Choroid plexus epithelial cell (primary cell): ENCODE measurements at regions not wholly inside any gene's neighbourhood (a gene's known extent, or its start where the extent isn't known, plus 50 kb on each side); places are given as distances from the start of the nearest gene placed in this dataset.

ENCODE experiments used
- DNase-seq: peaks from one replicate; pipeline ENCODE4 v3.0.0-alpha.2; 2010; ENCODE audit warnings: low read depth
- H3K4me3 ChIP-seq: 2 replicates; pipeline ENCODE4 v1.5.1; 2011; ENCODE audit warnings: low read depth, mild to moderate bottlenecking, control low read depth, low read length, moderate library complexity
- TF ChIP-seq, protein P1 (sequence below): conservative IDR thresholded peaks from 2 replicates; pipeline ENCODE4 v1.5.1; 2011; ENCODE audit warnings: low read depth, mild to moderate bottlenecking, control low read depth, inconsistent platforms, low read length, moderate library complexity

DNA sequence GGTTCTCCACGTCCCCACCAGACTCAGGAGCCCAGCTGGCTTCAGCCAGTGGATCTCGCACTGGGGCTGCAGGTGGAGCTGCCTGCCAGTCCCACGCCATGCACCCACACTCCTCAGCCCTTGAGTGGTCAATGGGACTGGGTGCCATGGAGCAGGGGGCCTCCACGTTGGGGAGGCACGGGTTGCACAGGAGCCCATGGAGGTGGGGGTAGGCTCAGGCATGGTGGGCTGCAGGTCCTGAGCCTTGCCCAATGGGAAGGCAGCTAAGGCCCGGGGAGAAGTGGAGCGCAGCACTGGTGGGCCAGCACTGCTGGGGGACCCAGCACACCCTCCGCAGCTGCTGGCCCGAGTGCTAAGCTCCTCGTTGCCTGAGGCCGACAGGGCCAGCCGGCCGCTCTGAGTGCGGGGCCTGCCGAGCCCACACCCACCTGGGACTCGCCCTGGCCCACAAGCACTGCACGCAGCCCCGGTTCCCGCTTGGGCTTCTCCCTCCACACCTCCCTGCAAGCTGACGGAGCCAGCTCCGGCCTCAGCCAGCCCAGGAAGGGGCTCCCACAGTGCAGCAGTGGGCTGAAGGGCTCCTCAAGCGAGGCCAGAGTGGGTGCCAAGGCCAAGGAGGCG, 258.5 kb upstream of the PDGFD start:
- H3K4me3 ChIP-seq: no peak overlapping the region
- no peak for DNase-seq
- TF ChIP-seq, protein P1, sequence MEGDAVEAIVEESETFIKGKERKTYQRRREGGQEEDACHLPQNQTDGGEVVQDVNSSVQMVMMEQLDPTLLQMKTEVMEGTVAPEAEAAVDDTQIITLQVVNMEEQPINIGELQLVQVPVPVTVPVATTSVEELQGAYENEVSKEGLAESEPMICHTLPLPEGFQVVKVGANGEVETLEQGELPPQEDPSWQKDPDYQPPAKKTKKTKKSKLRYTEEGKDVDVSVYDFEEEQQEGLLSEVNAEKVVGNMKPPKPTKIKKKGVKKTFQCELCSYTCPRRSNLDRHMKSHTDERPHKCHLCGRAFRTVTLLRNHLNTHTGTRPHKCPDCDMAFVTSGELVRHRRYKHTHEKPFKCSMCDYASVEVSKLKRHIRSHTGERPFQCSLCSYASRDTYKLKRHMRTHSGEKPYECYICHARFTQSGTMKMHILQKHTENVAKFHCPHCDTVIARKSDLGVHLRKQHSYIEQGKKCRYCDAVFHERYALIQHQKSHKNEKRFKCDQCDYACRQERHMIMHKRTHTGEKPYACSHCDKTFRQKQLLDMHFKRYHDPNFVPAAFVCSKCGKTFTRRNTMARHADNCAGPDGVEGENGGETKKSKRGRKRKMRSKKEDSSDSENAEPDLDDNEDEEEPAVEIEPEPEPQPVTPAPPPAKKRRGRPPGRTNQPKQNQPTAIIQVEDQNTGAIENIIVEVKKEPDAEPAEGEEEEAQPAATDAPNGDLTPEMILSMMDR: no peak

DNA sequence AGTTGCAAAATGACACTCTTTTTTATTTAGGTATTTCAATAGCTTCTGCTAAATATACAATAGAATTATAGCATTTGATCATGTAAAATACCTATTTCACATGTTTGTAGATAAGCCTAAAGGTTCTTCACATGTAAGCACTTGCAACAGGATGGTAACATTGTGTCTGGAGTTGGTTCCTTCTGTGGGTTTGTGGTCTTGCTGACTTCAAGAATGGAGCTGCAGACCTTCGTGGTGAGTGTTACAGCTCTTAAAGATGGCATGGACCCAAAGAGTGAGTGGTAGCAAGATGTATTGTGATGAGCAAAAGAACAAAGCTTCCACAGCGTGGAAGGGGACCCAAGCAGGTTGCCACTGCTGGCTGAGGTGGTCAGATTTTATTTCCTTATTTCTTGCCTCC, 246.4 kb upstream of the PDGFD start:
- TF ChIP-seq, protein P1: no peak
- DNase-seq: no peak
- no peak overlapping the region for H3K4me3 ChIP-seq

DNA sequence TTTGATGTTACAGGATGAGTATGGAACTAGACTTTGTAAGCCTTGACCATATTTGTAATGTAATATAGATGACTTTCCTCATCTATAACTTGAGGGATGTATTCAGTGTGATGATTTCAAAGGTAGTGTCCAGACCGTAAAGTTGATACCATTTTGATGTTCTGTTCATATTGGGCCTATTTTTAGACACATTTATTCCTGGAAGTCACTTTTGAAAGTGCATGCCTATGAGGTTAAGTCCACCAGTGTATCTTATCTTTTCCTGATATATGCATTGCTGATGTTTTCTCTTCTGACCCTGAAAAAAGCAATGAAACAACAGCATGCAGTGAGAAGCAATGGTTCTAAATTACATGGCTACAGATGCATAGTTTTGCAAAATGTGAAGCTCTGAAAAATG, 244.7 kb upstream of the PDGFD start:
- TF ChIP-seq, protein P1: no peak
- no peak overlapping the region for H3K4me3 ChIP-seq
- DNase-seq: no peak

DNA sequence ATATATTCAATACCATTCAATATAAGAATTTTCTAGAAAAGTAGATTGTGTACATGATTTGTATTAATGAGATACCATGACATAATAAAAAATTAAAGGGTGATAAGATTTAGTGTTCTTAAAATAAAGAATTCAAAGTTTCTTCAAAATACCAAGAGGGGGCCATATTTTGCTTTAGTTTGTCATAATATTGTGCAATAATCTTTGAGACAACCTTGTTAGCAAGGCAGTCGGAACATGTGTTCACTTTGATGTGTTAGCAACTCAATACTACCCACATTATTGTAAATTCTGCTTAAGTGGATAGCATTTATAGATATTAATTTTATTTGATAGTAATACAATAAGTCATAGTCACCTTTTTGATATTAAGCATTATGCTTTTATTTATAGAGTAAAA, 241.3 kb upstream of the PDGFD start:
- no peak for DNase-seq
- H3K4me3 ChIP-seq: no peak overlapping the region
- TF ChIP-seq, protein P1: no peak

DNA sequence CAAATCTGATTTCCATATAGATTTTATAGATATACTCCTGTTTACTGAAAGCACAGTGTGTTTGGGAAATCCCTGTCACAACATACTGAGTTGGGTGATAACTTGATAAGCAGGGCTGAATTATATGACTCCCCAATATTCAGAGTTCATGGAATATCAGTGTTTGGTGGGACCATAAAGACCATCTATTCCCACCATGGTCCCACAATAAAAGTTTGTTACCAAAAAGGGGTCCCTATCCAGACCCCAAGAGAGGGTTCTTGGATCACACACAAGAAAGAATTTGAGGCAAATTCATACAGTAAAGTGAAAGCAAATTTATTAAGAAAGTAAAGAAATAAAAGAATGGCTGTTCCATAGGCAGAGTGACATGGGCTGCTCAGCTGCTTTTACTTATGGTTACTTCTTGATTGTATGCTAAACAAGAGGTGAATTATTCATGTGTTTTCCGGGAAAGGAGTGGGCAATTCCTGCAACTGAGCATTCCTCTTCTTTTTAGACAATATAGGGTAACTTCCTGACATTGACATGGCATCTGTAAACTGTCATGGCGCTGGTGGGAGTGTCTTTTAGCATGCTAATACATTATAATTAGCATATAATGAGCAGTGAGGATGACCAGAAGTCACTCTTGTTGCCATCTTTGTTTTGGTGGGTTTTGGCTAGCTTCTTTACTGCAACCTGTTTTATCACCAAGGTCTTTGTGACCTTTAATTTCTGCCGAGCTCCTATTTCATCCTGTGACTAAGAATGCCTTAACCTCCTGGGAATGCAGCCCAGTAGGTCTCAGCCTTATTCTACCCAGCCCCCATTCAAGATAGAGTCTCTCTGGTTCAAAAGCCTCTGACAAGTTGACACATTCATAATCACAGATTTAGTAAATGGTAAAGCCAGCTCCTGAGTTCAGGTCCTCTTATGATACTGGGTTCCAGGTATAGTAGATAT, 240.6 kb upstream of the PDGFD start:
- no peak for DNase-seq
- TF ChIP-seq, protein P1: no peak

DNA sequence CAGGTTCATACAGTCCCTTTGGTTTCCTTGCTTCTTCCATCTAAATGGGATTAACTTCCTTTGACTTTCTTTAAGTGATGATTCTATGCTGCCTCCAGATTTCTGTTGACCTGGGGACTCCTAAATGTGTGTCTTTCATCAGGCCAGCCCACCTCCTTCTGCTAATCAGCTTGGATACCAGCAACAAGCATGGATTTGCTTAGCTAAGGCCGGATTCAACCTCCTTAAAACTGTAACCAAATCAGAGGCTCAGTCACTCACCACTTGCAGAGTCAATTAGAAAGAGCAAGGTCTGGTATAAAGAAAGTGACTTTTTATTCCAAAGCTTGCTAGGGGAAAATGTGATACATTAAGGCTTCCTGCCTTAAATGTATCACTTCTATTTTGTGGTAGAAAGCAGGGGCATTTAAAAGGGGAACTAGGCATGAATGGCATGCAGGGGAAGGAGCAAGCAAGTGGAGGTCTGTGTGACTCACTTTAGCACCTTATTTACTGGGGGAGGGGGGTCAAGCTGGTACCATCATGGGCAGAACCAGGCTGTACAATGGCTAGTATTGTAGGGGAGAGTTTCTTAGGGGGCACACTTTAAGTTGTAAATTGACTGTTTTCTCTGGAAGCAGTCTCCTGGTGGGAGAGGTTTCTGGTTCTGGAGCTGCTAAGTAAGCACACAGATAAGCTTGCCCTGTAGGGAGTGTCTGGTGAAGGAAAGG, 239.0 kb upstream of the PDGFD start:
- DNase-seq: no peak
- TF ChIP-seq, protein P1: no peak
- no peak overlapping the region for H3K4me3 ChIP-seq

More for the DNA sequence above, 240.6 kb upstream of the PDGFD start:
- no peak overlapping the region for H3K4me3 ChIP-seq
